ENCODE measurements at regions not wholly inside any gene's neighbourhood (a gene's known extent, or its start where the extent isn't known, plus 50 kb on each side); places are given as distances from the start of the nearest gene placed in this dataset.

GRCh38 chr9:111150181-111150580, 111.9 kb upstream of the LPAR1 start:
- DNase-seq (ENCODE audit: low read depth, low spot score): no peak

GRCh38 chr9:111149018-111149759, 110.9 kb upstream of the LPAR1 start:
- Histone ChIP-seq H3K4me1 (ENCODE audit: control insufficient read depth, extremely low read depth, insufficient read depth, low read length) (no peaks in the 10 kb centered on the region), H3K27ac (ENCODE audit: control insufficient read depth, insufficient read depth, low read length) (no peak overlapping the region), H3K4me3 (ENCODE audit: control insufficient read depth in 2 of 3, extremely low read depth in 1 of 3, insufficient read depth in 2 of 3, low read depth in 1 of 3, low read length in 3 of 3) (no peak overlapping the region), H4K20me1 (ENCODE audit: control insufficient read depth, extremely low read depth, insufficient read depth, low read length) (no peaks in the 10 kb centered on the region), H2AFZ (ENCODE audit: control insufficient read depth, low read length) (peak overlapping the region; percentile 13), H3K9ac (ENCODE audit: control insufficient read depth, extremely low read depth, insufficient read depth, low read length) (no peak overlapping the region), H3K79me2 (ENCODE audit: control insufficient read depth, insufficient read depth, low read length) (no peaks in the 10 kb centered on the region), H3K4me2 (ENCODE audit: control insufficient read depth, extremely low read depth, insufficient read depth, low read depth, low read length) (no peak overlapping the region), H3K27me3 (ENCODE audit: control insufficient read depth, extremely low read depth, insufficient read depth, low read length) (no peaks in the 10 kb centered on the region), H3K9me1 (ENCODE audit: control insufficient read depth, extremely low read depth, insufficient read depth, low read length) (no peaks in the 10 kb centered on the region), H3K9me3 (ENCODE audit: control insufficient read depth, low read depth, low read length) (no peaks in the 10 kb centered on the region), H3K36me3 (ENCODE audit: control insufficient read depth in 2 of 2, extremely low read depth in 1 of 2, insufficient read depth in 2 of 2, low read length in 2 of 2) (no peaks in the 10 kb centered on the region)
- DNase-seq (ENCODE audit: low read depth, low spot score): no peak
- TF ChIP-seq EZH2 (IDR thresholded peaks at IDR 0.05; ENCODE audit: low read length) (no peak), CTCF (optimal IDR thresholded peaks at IDR 0.05 in 1 of 3, IDR thresholded peaks at IDR 0.05 in 1 of 3, conservative IDR thresholded peaks at IDR 0.05 in 1 of 3; ENCODE audit: extremely low read depth in 1 of 3, insufficient read depth in 2 of 3, low read length in 3 of 3) (peak in 1 of 3 experiments; percentile 39)
- dilution Hi-C loops (cut with MboI; ENCODE audit: extremely low pct_ligation_motif_present, low sequenced_read_pairs): no loop called here
- FAIRE-seq: peak; percentile 41

More at GRCh38 chr9:111150181-111150580, 111.9 kb upstream of the LPAR1 start:
- Histone ChIP-seq H3K9me3 (ENCODE audit: control insufficient read depth, low read depth, low read length) (no peaks in the 10 kb centered on the region), H3K4me2 (ENCODE audit: control insufficient read depth, extremely low read depth, insufficient read depth, low read depth, low read length) (no peak overlapping the region), H3K9me1 (ENCODE audit: control insufficient read depth, extremely low read depth, insufficient read depth, low read length) (no peaks in the 10 kb centered on the region), H3K27me3 (ENCODE audit: control insufficient read depth, extremely low read depth, insufficient read depth, low read length) (no peaks in the 10 kb centered on the region), H2AFZ (ENCODE audit: control insufficient read depth, low read length) (no peak overlapping the region), H3K36me3 (ENCODE audit: control insufficient read depth in 2 of 2, extremely low read depth in 1 of 2, insufficient read depth in 2 of 2, low read length in 2 of 2) (no peaks in the 10 kb centered on the region), H3K4me1 (ENCODE audit: control insufficient read depth, extremely low read depth, insufficient read depth, low read length) (no peaks in the 10 kb centered on the region), H3K27ac (ENCODE audit: control insufficient read depth, insufficient read depth, low read length) (no peak overlapping the region), H3K9ac (ENCODE audit: control insufficient read depth, extremely low read depth, insufficient read depth, low read length) (no peak overlapping the region), H4K20me1 (ENCODE audit: control insufficient read depth, extremely low read depth, insufficient read depth, low read length) (no peaks in the 10 kb centered on the region), H3K79me2 (ENCODE audit: control insufficient read depth, insufficient read depth, low read length) (no peaks in the 10 kb centered on the region), H3K4me3 (ENCODE audit: control insufficient read depth in 2 of 3, extremely low read depth in 1 of 3, insufficient read depth in 2 of 3, low read depth in 1 of 3, low read length in 3 of 3) (no peak overlapping the region)
- dilution Hi-C loops (cut with MboI; ENCODE audit: extremely low pct_ligation_motif_present, low sequenced_read_pairs): no loop called here
- TF ChIP-seq EZH2 (IDR thresholded peaks at IDR 0.05; ENCODE audit: low read length) (no peak), CTCF (optimal IDR thresholded peaks at IDR 0.05 in 1 of 3, IDR thresholded peaks at IDR 0.05 in 1 of 3, conservative IDR thresholded peaks at IDR 0.05 in 1 of 3; ENCODE audit: extremely low read depth in 1 of 3, insufficient read depth in 2 of 3, low read length in 3 of 3) (no peak)
- FAIRE-seq: no peak

Data from keratinocyte (primary cell).